Peyer's patch (tissue), 4 donors: ENCODE measurements at regions not wholly inside any gene's neighbourhood (a gene's known extent, or its start where the extent isn't known, plus 50 kb on each side); places are given as distances from the start of the nearest gene placed in this dataset.

ENCODE experiments used
- CTCF ChIP-seq, 6 experiments: fragments of 450-650 bp in 4 of 6; fragments of 200-600 bp in 2 of 6; sonication (generic) in 1 of 6; IDR thresholded peaks; one replicate each; pipeline ENCODE4 v1.5.1; 2017 to 2019; ENCODE audit warnings: antibody characterized with exemption in 6 of 6, mild to moderate bottlenecking in 3 of 6, moderate library complexity in 1 of 6
- POLR2A ChIP-seq, 2 donors: fragments of 450-650 bp; IDR thresholded peaks; one replicate each; pipeline ENCODE4 v1.5.1; 2017; ENCODE audit warnings: antibody characterized with exemption in 2 of 2, mild to moderate bottlenecking in 2 of 2, moderate library complexity in 2 of 2

GRCh38 chr10:121654021-121654545 lies 55.8 kb upstream of the FGFR2 start:
- TF ChIP-seq POLR2A (IDR thresholded peaks at IDR 0.05) (no peak), CTCF (IDR thresholded peaks at IDR 0.05) (no peak)
